ENCODE measurements at regions not wholly inside any gene's neighbourhood (a gene's known extent, or its start where the extent isn't known, plus 50 kb on each side); places are given as distances from the start of the nearest gene placed in this dataset.

- ChIA-PET POLR2A (no interaction called here), CTCF (no interaction called here)
- TF ChIP-seq ZNF664 (tag by site-specific recombination; IDR thresholded peaks at IDR 0.05) (no peak), ZNF660 (tag by site-specific recombination; IDR thresholded peaks at IDR 0.05) (no peak), ZNF76 (tag by site-specific recombination; IDR thresholded peaks at IDR 0.05; ENCODE audit: borderline replicate concordance, low read depth) (no peak), WT1 (tag by site-specific recombination; IDR thresholded peaks at IDR 0.05) (no peak), ZBTB48 (tag by site-specific recombination; IDR thresholded peaks at IDR 0.05) (no peak), ZNF416 (tag by site-specific recombination; IDR thresholded peaks at IDR 0.05) (no peak), ZNF555 (tag by site-specific recombination; conservative IDR thresholded peaks at IDR 0.05) (no peak), ZNF544 (tag by site-specific recombination; IDR thresholded peaks at IDR 0.05) (no peak)
- TF ChIP-seq, protein P1, sequence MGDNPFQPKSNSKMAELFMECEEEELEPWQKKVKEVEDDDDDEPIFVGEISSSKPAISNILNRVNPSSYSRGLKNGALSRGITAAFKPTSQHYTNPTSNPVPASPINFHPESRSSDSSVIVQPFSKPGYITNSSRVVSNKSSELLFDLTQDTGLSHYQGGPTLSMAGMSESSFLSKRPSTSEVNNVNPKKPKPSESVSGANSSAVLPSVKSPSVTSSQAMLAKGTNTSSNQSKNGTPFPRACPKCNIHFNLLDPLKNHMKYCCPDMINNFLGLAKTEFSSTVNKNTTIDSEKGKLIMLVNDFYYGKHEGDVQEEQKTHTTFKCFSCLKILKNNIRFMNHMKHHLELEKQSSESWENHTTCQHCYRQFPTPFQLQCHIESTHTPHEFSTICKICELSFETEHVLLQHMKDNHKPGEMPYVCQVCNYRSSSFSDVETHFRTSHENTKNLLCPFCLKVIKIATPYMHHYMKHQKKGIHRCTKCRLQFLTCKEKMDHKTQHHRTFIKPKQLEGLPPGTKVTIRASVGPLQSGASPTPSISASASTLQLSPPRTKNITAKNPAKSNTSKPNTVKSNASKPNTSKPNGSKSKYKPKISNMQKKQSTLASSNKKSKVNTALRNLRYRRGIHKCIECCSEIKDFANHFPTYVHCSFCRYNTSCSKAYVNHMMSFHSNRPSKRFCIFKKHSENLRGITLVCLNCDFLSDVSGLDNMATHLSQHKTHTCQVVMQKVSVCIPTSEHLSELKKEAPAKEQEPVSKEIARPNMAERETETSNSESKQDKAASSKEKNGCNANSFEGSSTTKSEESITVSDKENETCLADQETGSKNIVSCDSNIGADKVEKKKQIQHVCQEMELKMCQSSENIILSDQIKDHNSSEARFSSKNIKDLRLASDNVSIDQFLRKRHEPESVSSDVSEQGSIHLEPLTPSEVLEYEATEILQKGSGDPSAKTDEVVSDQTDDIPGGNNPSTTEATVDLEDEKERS (tag by site-specific recombination; IDR thresholded peaks at IDR 0.05) = no peak
- TF ChIP-seq, protein P2, sequence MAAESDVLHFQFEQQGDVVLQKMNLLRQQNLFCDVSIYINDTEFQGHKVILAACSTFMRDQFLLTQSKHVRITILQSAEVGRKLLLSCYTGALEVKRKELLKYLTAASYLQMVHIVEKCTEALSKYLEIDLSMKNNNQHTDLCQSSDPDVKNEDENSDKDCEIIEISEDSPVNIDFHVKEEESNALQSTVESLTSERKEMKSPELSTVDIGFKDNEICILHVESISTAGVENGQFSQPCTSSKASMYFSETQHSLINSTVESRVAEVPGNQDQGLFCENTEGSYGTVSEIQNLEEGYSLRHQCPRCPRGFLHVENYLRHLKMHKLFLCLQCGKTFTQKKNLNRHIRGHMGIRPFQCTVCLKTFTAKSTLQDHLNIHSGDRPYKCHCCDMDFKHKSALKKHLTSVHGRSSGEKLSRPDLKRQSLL (tag by site-specific recombination; IDR thresholded peaks at IDR 0.05) = no peak
- Histone ChIP-seq H3K27ac (ENCODE audit: extremely low read depth, low read depth, low read length) (no peak overlapping the region), H3K4me1 (ENCODE audit: control insufficient read depth, insufficient read depth, low read length) (no peaks in the 10 kb centered on the region), H3K9me3 (ENCODE audit: control insufficient read depth, insufficient read depth, low read depth, low read length) (no peaks in the 10 kb centered on the region), H3K36me3 (ENCODE audit: control insufficient read depth in 2 of 2, insufficient read depth in 1 of 2, low read length in 2 of 2) (no peaks in the 10 kb centered on the region), H3K4me3 (ENCODE audit: low read depth, low read length) (no peak overlapping the region)
Measured at GRCh38 chr18:67455890-67456501, 60.5 kb downstream of the DSEL start.

GRCh38 chr18:67453901-67454300 lies 62.6 kb downstream of the DSEL start:
- Histone ChIP-seq H3K4me3 (ENCODE audit: low read depth, low read length) (no peak overlapping the region), H3K9me3 (ENCODE audit: control insufficient read depth, insufficient read depth, low read depth, low read length) (no peaks in the 10 kb centered on the region), H3K36me3 (ENCODE audit: control insufficient read depth in 2 of 2, insufficient read depth in 1 of 2, low read length in 2 of 2) (no peaks in the 10 kb centered on the region), H3K27ac (ENCODE audit: extremely low read depth, low read depth, low read length) (no peak overlapping the region), H3K4me1 (ENCODE audit: control insufficient read depth, insufficient read depth, low read length) (no peaks in the 10 kb centered on the region)
- ChIA-PET POLR2A (no interaction called here), CTCF (no interaction called here)
- TF ChIP-seq INSM2 (tag by site-specific recombination; IDR thresholded peaks at IDR 0.05) = no peak
- no peak for TF ChIP-seq ZNF211 (tag by site-specific recombination; IDR thresholded peaks at IDR 0.05; ENCODE audit: low read depth)
- no peak for TF ChIP-seq ZNF175 (tag by site-specific recombination; IDR thresholded peaks at IDR 0.05)
- no peak for TF ChIP-seq MEIS1 (CRISPR knock-in tag; IDR thresholded peaks at IDR 0.05; ENCODE audit: borderline replicate concordance)
- TF ChIP-seq, protein P3, sequence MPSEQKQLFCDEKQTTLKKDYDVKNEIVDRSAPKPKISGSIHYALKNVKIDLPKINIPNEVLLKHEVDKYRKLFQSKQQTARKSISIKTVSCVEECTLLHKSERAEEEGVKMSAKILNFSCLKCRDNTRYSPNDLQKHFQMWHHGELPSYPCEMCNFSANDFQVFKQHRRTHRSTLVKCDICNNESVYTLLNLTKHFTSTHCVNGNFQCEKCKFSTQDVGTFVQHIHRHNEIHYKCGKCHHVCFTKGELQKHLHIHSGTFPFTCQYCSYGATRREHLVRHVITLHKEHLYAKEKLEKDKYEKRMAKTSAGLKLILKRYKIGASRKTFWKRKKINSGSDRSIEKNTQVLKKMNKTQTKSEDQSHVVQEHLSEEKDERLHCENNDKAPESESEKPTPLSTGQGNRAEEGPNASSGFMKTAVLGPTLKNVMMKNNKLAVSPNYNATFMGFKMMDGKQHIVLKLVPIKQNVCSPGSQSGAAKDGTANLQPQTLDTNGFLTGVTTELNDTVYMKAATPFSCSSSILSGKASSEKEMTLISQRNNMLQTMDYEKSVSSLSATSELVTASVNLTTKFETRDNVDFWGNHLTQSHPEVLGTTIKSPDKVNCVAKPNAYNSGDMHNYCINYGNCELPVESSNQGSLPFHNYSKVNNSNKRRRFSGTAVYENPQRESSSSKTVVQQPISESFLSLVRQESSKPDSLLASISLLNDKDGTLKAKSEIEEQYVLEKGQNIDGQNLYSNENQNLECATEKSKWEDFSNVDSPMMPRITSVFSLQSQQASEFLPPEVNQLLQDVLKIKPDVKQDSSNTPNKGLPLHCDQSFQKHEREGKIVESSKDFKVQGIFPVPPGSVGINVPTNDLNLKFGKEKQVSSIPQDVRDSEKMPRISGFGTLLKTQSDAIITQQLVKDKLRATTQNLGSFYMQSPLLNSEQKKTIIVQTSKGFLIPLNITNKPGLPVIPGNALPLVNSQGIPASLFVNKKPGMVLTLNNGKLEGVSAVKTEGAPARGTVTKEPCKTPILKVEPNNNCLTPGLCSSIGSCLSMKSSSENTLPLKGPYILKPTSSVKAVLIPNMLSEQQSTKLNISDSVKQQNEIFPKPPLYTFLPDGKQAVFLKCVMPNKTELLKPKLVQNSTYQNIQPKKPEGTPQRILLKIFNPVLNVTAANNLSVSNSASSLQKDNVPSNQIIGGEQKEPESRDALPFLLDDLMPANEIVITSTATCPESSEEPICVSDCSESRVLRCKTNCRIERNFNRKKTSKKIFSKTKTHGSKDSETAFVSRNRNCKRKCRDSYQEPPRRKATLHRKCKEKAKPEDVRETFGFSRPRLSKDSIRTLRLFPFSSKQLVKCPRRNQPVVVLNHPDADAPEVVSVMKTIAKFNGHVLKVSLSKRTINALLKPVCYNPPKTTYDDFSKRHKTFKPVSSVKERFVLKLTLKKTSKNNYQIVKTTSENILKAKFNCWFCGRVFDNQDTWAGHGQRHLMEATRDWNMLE (tag by site-specific recombination; conservative IDR thresholded peaks at IDR 0.05; ENCODE audit: low read depth) = no peak
- no peak for TF ChIP-seq ZNF2 (tag by site-specific recombination; IDR thresholded peaks at IDR 0.05)
